Heart right ventricle (tissue), 16 donors: ENCODE measurements at regions not wholly inside any gene's neighbourhood (a gene's known extent, or its start where the extent isn't known, plus 50 kb on each side); places are given as distances from the start of the nearest gene placed in this dataset.

Experiments
- ATAC-seq, 8 donors: fragments of 200-7000 bp; cut with Tn5 transposase; one replicate each; pipeline ENCODE4 v1.9.1; 2020; ENCODE audit warnings: mild to moderate bottlenecking in 8 of 8, moderate library complexity in 8 of 8, moderate number of reproducible peaks in 1 of 8
- DNase-seq, 2 donors: peaks; one replicate each; pipeline ENCODE4 v3.0.0-alpha.2; 2020
- H3K27ac ChIP-seq, 10 donors: fragments of 200-600 bp; sonication (generic) in 2 of 10; one replicate each; pipeline versions ENCODE4 v1.5.0 to v1.8.0; 2020 to 2022; ENCODE audit warnings: mild to moderate bottlenecking in 3 of 10
- H3K27me3 ChIP-seq, 7 donors: fragments of 200-600 bp; one replicate each; pipeline ENCODE4 v1.8.0; 2021 to 2022; ENCODE audit warnings: mild to moderate bottlenecking in 2 of 7
- H3K36me3 ChIP-seq, 9 donors: fragments of 200-600 bp; sonication (generic) in 1 of 9; one replicate each; pipeline versions ENCODE4 v1.5.0 to v1.8.0; 2020 to 2022; ENCODE audit warnings: mild to moderate bottlenecking in 2 of 9
- H3K4me1 ChIP-seq, 9 donors: fragments of 200-600 bp; sonication (generic) in 1 of 9; one replicate each; pipeline versions ENCODE4 v1.5.0 to v1.8.0; 2020 to 2022; ENCODE audit warnings: mild to moderate bottlenecking in 4 of 9
- H3K4me3 ChIP-seq, 10 donors: fragments of 200-600 bp; sonication (generic) in 2 of 10; one replicate each; pipeline versions ENCODE4 v1.5.0 to v1.8.0; 2020 to 2022; ENCODE audit warnings: mild to moderate bottlenecking in 7 of 10, moderate library complexity in 2 of 10
- H3K9me3 ChIP-seq, 11 donors: fragments of 200-600 bp in 10 of 11; sonication (generic) in 2 of 11; one replicate each; pipeline versions ENCODE4 v1.5.0 to v1.8.0; 2013 to 2022; ENCODE audit warnings: mild to moderate bottlenecking in 2 of 11, control low read depth in 1 of 11, moderate library complexity in 1 of 11
- CTCF ChIP-seq, 9 donors: fragments of 200-600 bp; sonication (generic) in 2 of 9; IDR thresholded peaks; one replicate each; pipeline versions ENCODE4 v1.5.0 to v1.8.0; 2021 to 2022; ENCODE audit warnings: antibody characterized with exemption in 9 of 9, mild to moderate bottlenecking in 5 of 9, moderate library complexity in 1 of 9
- WGBS, 2 donors: extraction: QIAGEN DNeasy Blood & Tissue Kit; methylation state at CpG; one replicate each; pipeline ENCODE4 v1.1.7; 2013; ENCODE audit warnings: inconsistent platforms in 1 of 2; 5-methylcytosine and 5-hydroxymethylcytosine counted together
- intact Hi-C, 10 donors: fragments of 100-400 bp; cut with DNase I; formaldehyde crosslinking; loops; one replicate each; pipeline versions ENCODE4 v1.11.1 to v1.14.2; 2022
- donor health status: Arrhythmogenic right ventricular cardiomyopathy.
- donor health status: ischemic (EF 13 %, LVEDD 7.1; RV severe dilation, severe dysfunction).
- donor health status: healthy with polysubstance abuse.
- donor health status: DM: no; HTN: yes; CAD: no.
- donor health status: DM: no; HTN: no; CAD: no.
- donor health status: ischemic (EF 25% LVEDD 6.9; RV normal size, moderate dysfunction).
- donor health status: ischemic (EF 25% LVEDD 5.7; RV mildly dilated, moderate dysfunction).
- donor health status: healthy.
- donor health status: DM: yes; HTN: yes; CAD: no.
- donor health status: Ischemic cardiomyopathy.
- donor health status: ischemic (EF 35%, LVEDD 5.7; RV mildly dilated, moderate dysfunction).
- donor health status: nonischemic (EF 11% LVEDD 7.7; RV severe dilation, severe dysfunction).
- donor health status: DM: yes; HTN: yes; CAD: no.
- donor health status: PGD.
- donor health status: ischemic (EF 29% LVEDD 5.4; RV normal size, mild dysfunction).
- donor health status: nonischemic (EF 23%, LVEDD 6.1; RV moderate dilation, normal function).

GRCh38 chr2:242011167-242011513 lies 141.6 kb downstream of the RTP5 start:
- H3K4me1 ChIP-seq: no peaks in the 10 kb centered on the region
- peaks cover 0 to 5% (median 0%) of the 10 kb centered on the region in 11 donors for H3K9me3 ChIP-seq
- ATAC-seq: no peak
- H3K4me3 ChIP-seq: no peak overlapping the region
- H3K27me3 ChIP-seq: no peaks in the 10 kb centered on the region
- H3K36me3 ChIP-seq: no peaks in the 10 kb centered on the region
- intact Hi-C loops: no loop called here
- no peak overlapping the region for H3K27ac ChIP-seq
- no peak for TF ChIP-seq CTCF (IDR thresholded peaks at IDR 0.05)
- DNase-seq: no peak
- WGBS, 2 donors: 70 to 78% methylated on average over 11 of the region's 11 CpGs

- no peaks in the 10 kb centered on the region for H3K4me1 ChIP-seq
- H3K4me3 ChIP-seq: no peak overlapping the region
- H3K36me3 ChIP-seq: no peaks in the 10 kb centered on the region
- no peak for TF ChIP-seq CTCF (IDR thresholded peaks at IDR 0.05)
- ATAC-seq: no peak
- no peak overlapping the region for H3K27ac ChIP-seq
- no peak for DNase-seq
- H3K9me3 ChIP-seq: peaks cover 0 to 5% (median 0%) of the 10 kb centered on the region in 11 donors
- H3K27me3 ChIP-seq: no peaks in the 10 kb centered on the region
- intact Hi-C loops: no loop called here
- 84 to 87% methylated on average over 12 of the region's 12 CpGs for WGBS, 2 donors
Observed at GRCh38 chr2:242011516-242011915, 142.0 kb downstream of the RTP5 start.

GRCh38 chr2:242011991-242012764 lies 142.6 kb downstream of the RTP5 start:
- no peak overlapping the region for H3K27ac ChIP-seq
- 87 to 89% methylated on average over 40 of the region's 40 CpGs for WGBS, 2 donors

More at GRCh38 chr2:242011991-242012764, 142.6 kb downstream of the RTP5 start:
- DNase-seq: no peak
- Histone ChIP-seq H3K4me1 (no peaks in the 10 kb centered on the region), H3K4me3 (no peak overlapping the region), H3K27me3 (peaks cover 0 to 2% (median 0%) of the 10 kb centered on the region in 7 donors), H3K36me3 (no peaks in the 10 kb centered on the region), H3K9me3 (peaks cover 0 to 5% (median 0%) of the 10 kb centered on the region in 11 donors)
- no peak for ATAC-seq
- no peak for TF ChIP-seq CTCF (IDR thresholded peaks at IDR 0.05)
- intact Hi-C loops: no loop called here
